A549 (cell line): ENCODE measurements at regions not wholly inside any gene's neighbourhood (a gene's known extent, or its start where the extent isn't known, plus 50 kb on each side); places are given as distances from the start of the nearest gene placed in this dataset.

ENCODE experiments used
- ATAC-seq, 2 experiments: fragments of 200-7000 bp in 1 of 2; fragments of >200 bp in 1 of 2; cut with Nextera tagmentation in 1 of 2; cut with Tn5 transposase in 1 of 2; 3 replicates each; pipeline versions ENCODE4 v1.8.0 to v1.9.1; 2018 to 2020; ENCODE audit warnings: mild to moderate bottlenecking in 1 of 2, moderate library complexity in 1 of 2
- CTCF ChIA-PET: fragments of 300-600 bp; sonication (Branson Sonifier 250); formaldehyde crosslinking; extraction: SDS; loops from one replicate; lab custom pipeline; 2021; ENCODE audit warnings: antibody characterized with exemption, inconsistent platforms; lab: Yijun Ruan, JAX
- POLR2A ChIA-PET: fragments of 350-600 bp; formaldehyde crosslinking; extraction: SDS; loops from one replicate; lab custom pipeline; 2021; ENCODE audit warnings: antibody characterized with exemption, inconsistent platforms; lab: Yijun Ruan, JAX
- DNase-seq, 2 experiments: peaks; one replicate each; pipeline versions ENCODE4 v3.0.0 to v3.0.0-alpha.2; 2011 to 2016; ENCODE audit warnings: low read depth in 1 of 2, low spot score in 1 of 2
- FAIRE-seq: peaks from 2 replicates; lab custom pipeline; 2011; peaks lifted over from hg19 to GRCh38; lab: Jason Lieb, UNC
- H3K27ac ChIP-seq, 2 experiments: fragments of >200 bp; sonication (Bioruptor Twin); formaldehyde crosslinking; 3 replicates each; pipeline ENCODE4 v1.5.1; 2016 to 2017
- H3K4me1 ChIP-seq: fragments of >200 bp; sonication (Bioruptor Twin); formaldehyde crosslinking; 3 replicates; pipeline ENCODE4 v1.6.1; 2016
- H3K4me2 ChIP-seq: fragments of >200 bp; sonication (Bioruptor Twin); formaldehyde crosslinking; 3 replicates; pipeline ENCODE4 v1.6.1; 2016
- H3K4me3 ChIP-seq: fragments of >200 bp; sonication (Bioruptor Twin); formaldehyde crosslinking; 3 replicates; pipeline ENCODE4 v1.5.1; 2016
- H3K9me3 ChIP-seq: fragments of >200 bp; sonication (Bioruptor Twin); formaldehyde crosslinking; 3 replicates; pipeline ENCODE4 v1.6.1; 2016
- ATOH8 ChIP-seq: fragments of 250-450 bp; sonication (Bioruptor Pico); IDR thresholded peaks from 2 replicates; pipeline ENCODE4 v1.5.0; 2020; ENCODE audit warnings: low read depth, mild to moderate bottlenecking, moderate library complexity
- BHLHE40 ChIP-seq: IDR thresholded peaks from 2 replicates; pipeline ENCODE4 v1.6.1; 2012; ENCODE audit warnings: low read depth, low read length, inconsistent platforms
- CBX2 ChIP-seq: fragments of 200-600 bp; sonication (generic); IDR thresholded peaks from 2 replicates; pipeline ENCODE4 v1.6.1; 2016; ENCODE audit warnings: low read depth, mild to moderate bottlenecking, borderline replicate concordance
- CBX8 ChIP-seq: fragments of 200-600 bp; sonication (generic); IDR thresholded peaks from 2 replicates; pipeline ENCODE4 v1.6.1; 2016
- CEBPB ChIP-seq, 2 experiments: fragments of >200 bp in 1 of 2; sonication (Bioruptor Twin) in 1 of 2; formaldehyde crosslinking in 1 of 2; IDR thresholded peaks; 2 replicates each; pipeline ENCODE4 v1.6.1; 2012 to 2016
- CHD4 ChIP-seq: fragments of 200-600 bp; sonication (generic); IDR thresholded peaks from 2 replicates; pipeline ENCODE4 v1.6.1; 2016; ENCODE audit warnings: antibody characterized with exemption, mild to moderate bottlenecking, borderline replicate concordance
- E2F6 ChIP-seq: IDR thresholded peaks from 2 replicates; pipeline ENCODE4 v1.6.1; 2012; ENCODE audit warnings: low read depth, borderline replicate concordance
- EHMT2 ChIP-seq: fragments of 200-600 bp; sonication (generic); IDR thresholded peaks from 2 replicates; pipeline ENCODE4 v1.6.1; 2016; ENCODE audit warnings: antibody characterized with exemption, low read depth, mild to moderate bottlenecking, moderate library complexity
- ELK1 ChIP-seq: fragments of 150-350 bp; IDR thresholded peaks from 2 replicates; pipeline ENCODE4 v1.6.1; 2014; ENCODE audit warnings: low read depth, mild to moderate bottlenecking, low read length
- FOSL2 ChIP-seq, 2 experiments: fragments of 450-650 bp in 1 of 2; fragments of >200 bp in 1 of 2; sonication (Bioruptor Twin) in 1 of 2; formaldehyde crosslinking; IDR thresholded peaks; 2 replicates each; pipeline versions ENCODE4 v1.5.0 to v1.6.1; 2016 to 2020; ENCODE audit warnings: mild to moderate bottlenecking in 1 of 2, moderate library complexity in 1 of 2
- FOXS1 ChIP-seq: fragments of 250-450 bp; sonication (Bioruptor Pico); IDR thresholded peaks from 2 replicates; pipeline ENCODE4 v1.5.0; 2020; ENCODE audit warnings: mild to moderate bottlenecking, moderate library complexity
- GATA3 ChIP-seq: IDR thresholded peaks from 2 replicates; pipeline ENCODE4 v1.6.1; 2012; ENCODE audit warnings: borderline replicate concordance
- HEYL ChIP-seq: fragments of 250-450 bp; sonication (Bioruptor Pico); IDR thresholded peaks from 2 replicates; pipeline ENCODE4 v1.8.0; 2021; ENCODE audit warnings: mild to moderate bottlenecking, moderate library complexity
- MYC ChIP-seq: IDR thresholded peaks from 2 replicates; pipeline ENCODE4 v1.6.1; 2012; ENCODE audit warnings: mild to moderate bottlenecking, inconsistent platforms, low read length, improper control_type of control experiment, borderline replicate concordance
- NPAS2 ChIP-seq: fragments of 250-450 bp; sonication (Bioruptor Pico); IDR thresholded peaks from 2 replicates; pipeline ENCODE4 v1.8.0; 2022; ENCODE audit warnings: mild to moderate bottlenecking, moderate library complexity, borderline replicate concordance
- PHF8 ChIP-seq: fragments of 200-600 bp; sonication (generic); IDR thresholded peaks from 2 replicates; pipeline ENCODE4 v1.6.1; 2016; ENCODE audit warnings: low read depth, mild to moderate bottlenecking, antibody characterized with exemption, moderate library complexity, borderline replicate concordance
- POLR2A ChIP-seq: IDR thresholded peaks from 2 replicates; pipeline ENCODE4 v1.6.1; 2012; ENCODE audit warnings: mild to moderate bottlenecking, low read length
- RAD21 ChIP-seq, 2 experiments: fragments of >200 bp in 1 of 2; sonication (Bioruptor Twin) in 1 of 2; formaldehyde crosslinking in 1 of 2; IDR thresholded peaks in 1 of 2; conservative IDR thresholded peaks in 1 of 2; 2 replicates in 1 of 2; 3 replicates in 1 of 2; pipeline ENCODE4 v1.6.1; 2012 to 2018; ENCODE audit warnings: inconsistent platforms in 1 of 2
- RARB ChIP-seq: fragments of 250-450 bp; sonication (Bioruptor Pico); IDR thresholded peaks from 2 replicates; pipeline ENCODE4 v1.8.0; 2021; ENCODE audit warnings: mild to moderate bottlenecking, moderate library complexity
- SMC3 ChIP-seq: fragments of >200 bp; sonication (Bioruptor Twin); formaldehyde crosslinking; IDR thresholded peaks from 3 replicates; pipeline ENCODE4 v1.6.1; 2018; ENCODE audit warnings: inconsistent platforms
- TFCP2L1 ChIP-seq: fragments of 250-450 bp; sonication (Bioruptor Pico); IDR thresholded peaks from 2 replicates; pipeline ENCODE4 v1.5.0; 2021; ENCODE audit warnings: mild to moderate bottlenecking
- USF2 ChIP-seq: fragments of 450-650 bp; IDR thresholded peaks from 2 replicates; pipeline ENCODE4 v1.6.1; 2014; ENCODE audit warnings: antibody characterized with exemption
- ZC3H11A ChIP-seq: fragments of 450-650 bp; IDR thresholded peaks from 2 replicates; pipeline ENCODE4 v1.6.1; 2014; ENCODE audit warnings: antibody characterized with exemption, mild to moderate bottlenecking
- ZSCAN20 ChIP-seq: fragments of 250-450 bp; sonication (Bioruptor Pico); IDR thresholded peaks from 2 replicates; pipeline ENCODE4 v1.8.0; 2022; ENCODE audit warnings: mild to moderate bottlenecking, moderate library complexity
- WGBS: methylation state at CpG from one replicate; pipeline ENCODE4 v1.1.6; 2017; ENCODE audit errors: missing lambda C conversion rate; 5-methylcytosine and 5-hydroxymethylcytosine counted together
- TF ChIP-seq, protein P1 (sequence below): fragments of >200 bp; sonication (Bioruptor Twin); formaldehyde crosslinking; IDR thresholded peaks from 2 replicates; pipeline ENCODE4 v1.6.1; 2016

DNA sequence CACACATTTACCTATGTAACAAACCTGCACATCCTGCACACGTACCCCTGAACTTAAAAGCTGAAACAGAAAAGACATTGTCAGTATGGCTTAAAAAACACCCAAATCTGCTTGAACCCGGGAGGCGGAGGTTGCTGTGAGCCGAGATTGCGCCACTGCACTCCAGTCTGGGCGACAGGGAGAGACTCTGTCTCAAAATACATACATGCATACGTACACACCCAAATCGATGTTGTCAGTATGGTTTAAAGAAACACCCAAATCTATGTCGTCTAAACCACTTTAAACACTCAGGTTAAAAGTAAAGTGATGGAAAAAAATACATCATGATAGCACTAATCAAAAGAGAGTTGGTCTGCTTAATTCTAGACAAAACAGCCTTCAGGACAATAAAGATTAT is 257.5 kb downstream of the RPRM start:
- no peak for ATAC-seq
- 16% methylated on average over 9 of the region's 9 CpGs for WGBS
- POLR2A ChIA-PET = no interaction called here
- Histone ChIP-seq H3K4me3 (no peak overlapping the region), H3K4me2 (no peak overlapping the region), H3K4me1 (no peaks in the 10 kb centered on the region), H3K27ac (no peak overlapping the region), H3K9me3 (0 out of 3 replicates have a peak, but pooled peaks cover 4% of the 10 kb centered on the region)
- CTCF ChIA-PET = interaction anchor here (0.8 kb wide), 1 partner anchor 10 kb away, joined by 4 read pairs; no protein-coding TSS in a partner anchor
- FAIRE-seq = no peak
- no peak for DNase-seq
- no peak for TF ChIP-seq HEYL (CRISPR knock-in tag)
- no peak for TF ChIP-seq TFCP2L1 (CRISPR knock-in tag)
- TF ChIP-seq ATOH8 (CRISPR knock-in tag) = no peak
- TF ChIP-seq SMC3 = no peak
- TF ChIP-seq NPAS2 (CRISPR knock-in tag) = no peak
- TF ChIP-seq MYC = no peak
- no peak for TF ChIP-seq PHF8
- no peak for TF ChIP-seq ZSCAN20
- no peak for TF ChIP-seq CEBPB (IDR thresholded peaks at IDR 0.05)
- TF ChIP-seq FOXS1 (CRISPR knock-in tag) = no peak
- TF ChIP-seq RAD21 (conservative IDR thresholded peaks at IDR 0.05 in 1 of 2, IDR thresholded peaks at IDR 0.05 in 1 of 2) = no peak
- no peak for TF ChIP-seq FOSL2 (IDR thresholded peaks at IDR 0.05)
- TF ChIP-seq FOSL2 (CRISPR knock-in tag; IDR thresholded peaks at IDR 0.05) = no peak
- no peak for TF ChIP-seq RARB
- TF ChIP-seq, protein P1, sequence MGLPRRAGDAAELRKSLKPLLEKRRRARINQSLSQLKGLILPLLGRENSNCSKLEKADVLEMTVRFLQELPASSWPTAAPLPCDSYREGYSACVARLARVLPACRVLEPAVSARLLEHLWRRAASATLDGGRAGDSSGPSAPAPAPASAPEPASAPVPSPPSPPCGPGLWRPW = no peak
- no peak for TF ChIP-seq CBX8
- no peak for TF ChIP-seq E2F6

DNA sequence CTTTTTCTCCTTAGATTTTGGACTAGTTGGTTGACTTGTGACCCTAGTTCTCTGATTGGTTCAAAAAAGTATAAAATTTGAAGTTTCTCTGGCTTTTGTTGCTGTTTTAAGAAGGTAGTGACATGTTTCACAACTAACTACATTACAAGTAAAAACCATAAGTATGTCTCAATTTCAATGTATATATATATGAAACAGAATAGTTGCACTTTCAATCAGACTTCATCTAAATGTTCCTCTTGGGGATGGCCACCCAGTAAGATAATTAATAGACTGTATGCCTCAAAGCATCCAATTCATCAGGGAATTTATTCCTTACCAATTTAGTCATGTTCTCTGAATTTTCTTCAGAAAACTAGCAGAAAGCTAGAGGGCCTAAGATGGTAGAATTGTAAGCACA is 259.7 kb downstream of the RPRM start:
- Histone ChIP-seq H3K27ac (no peak overlapping the region), H3K4me3 (no peak overlapping the region), H3K4me2 (no peak overlapping the region), H3K4me1 (no peaks in the 10 kb centered on the region), H3K9me3 (no peaks in the 10 kb centered on the region)
- DNase-seq = no peak
- ATAC-seq = no peak
- TF ChIP-seq BHLHE40 = no peak
- no peak for TF ChIP-seq FOSL2 (IDR thresholded peaks at IDR 0.05)
- TF ChIP-seq FOSL2 (CRISPR knock-in tag; IDR thresholded peaks at IDR 0.05) = no peak
- TF ChIP-seq CEBPB (IDR thresholded peaks at IDR 0.05) = no peak
- TF ChIP-seq EHMT2 = no peak
- TF ChIP-seq CHD4 = no peak
- no peak for FAIRE-seq
- ChIA-PET CTCF (no interaction called here), POLR2A (no interaction called here)

- FAIRE-seq (no peak), DNase-seq (no peak), ATAC-seq (no peak)
- Histone ChIP-seq H3K27ac (no peak overlapping the region), H3K9me3 (no peaks in the 10 kb centered on the region), H3K4me1 (no peaks in the 10 kb centered on the region), H3K4me3 (no peak overlapping the region), H3K4me2 (no peak overlapping the region)
- TF ChIP-seq E2F6 (no peak), POLR2A (no peak), GATA3 (no peak), ELK1 (no peak), HEYL (CRISPR knock-in tag) (no peak), CBX2 (no peak), ZC3H11A (no peak), CEBPB (IDR thresholded peaks at IDR 0.05) (no peak), RAD21 (conservative IDR thresholded peaks at IDR 0.05 in 1 of 2, IDR thresholded peaks at IDR 0.05 in 1 of 2) (no peak), USF2 (no peak)
- WGBS = 0% methylated on average over 1 of the region's 1 CpG
- ChIA-PET CTCF (no interaction called here), POLR2A (no interaction called here)
Measured at GRCh38 chr2:153214337-153214736, 264.2 kb downstream of the RPRM start.
